ENCODE measurements at regions not wholly inside any gene's neighbourhood (a gene's known extent, or its start where the extent isn't known, plus 50 kb on each side); places are given as distances from the start of the nearest gene placed in this dataset.

- H3K27me3 ChIP-seq (ENCODE audit: low read length) = no peaks in the 10 kb centered on the region
- H3K4me2 ChIP-seq (ENCODE audit: low read depth, low read length, poor library complexity, severe bottlenecking) = no peak overlapping the region
- H3K36me3 ChIP-seq (ENCODE audit: low read length) = no peaks in the 10 kb centered on the region
- no peaks in the 10 kb centered on the region for H3K79me2 ChIP-seq (ENCODE audit: insufficient read depth, low read length)
- no peaks in the 10 kb centered on the region for H3F3A ChIP-seq (ENCODE audit: insufficient read depth)
- TF ChIP-seq, protein P1, sequence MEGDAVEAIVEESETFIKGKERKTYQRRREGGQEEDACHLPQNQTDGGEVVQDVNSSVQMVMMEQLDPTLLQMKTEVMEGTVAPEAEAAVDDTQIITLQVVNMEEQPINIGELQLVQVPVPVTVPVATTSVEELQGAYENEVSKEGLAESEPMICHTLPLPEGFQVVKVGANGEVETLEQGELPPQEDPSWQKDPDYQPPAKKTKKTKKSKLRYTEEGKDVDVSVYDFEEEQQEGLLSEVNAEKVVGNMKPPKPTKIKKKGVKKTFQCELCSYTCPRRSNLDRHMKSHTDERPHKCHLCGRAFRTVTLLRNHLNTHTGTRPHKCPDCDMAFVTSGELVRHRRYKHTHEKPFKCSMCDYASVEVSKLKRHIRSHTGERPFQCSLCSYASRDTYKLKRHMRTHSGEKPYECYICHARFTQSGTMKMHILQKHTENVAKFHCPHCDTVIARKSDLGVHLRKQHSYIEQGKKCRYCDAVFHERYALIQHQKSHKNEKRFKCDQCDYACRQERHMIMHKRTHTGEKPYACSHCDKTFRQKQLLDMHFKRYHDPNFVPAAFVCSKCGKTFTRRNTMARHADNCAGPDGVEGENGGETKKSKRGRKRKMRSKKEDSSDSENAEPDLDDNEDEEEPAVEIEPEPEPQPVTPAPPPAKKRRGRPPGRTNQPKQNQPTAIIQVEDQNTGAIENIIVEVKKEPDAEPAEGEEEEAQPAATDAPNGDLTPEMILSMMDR (IDR thresholded peaks at IDR 0.05; ENCODE audit: insufficient read depth, low read length, poor library complexity, severe bottlenecking) = no peak
- no peak for TF ChIP-seq EZH2phosphoT487 (conservative IDR thresholded peaks at IDR 0.05; ENCODE audit: low read length)
- H4K20me1 ChIP-seq (ENCODE audit: low read depth, low read length) = no peaks in the 10 kb centered on the region
- H2AFZ ChIP-seq (ENCODE audit: low read depth, low read length, severe bottlenecking) = no peak overlapping the region
- no peak overlapping the region for H3K27ac ChIP-seq (ENCODE audit: low read depth, low read length)
- no peak overlapping the region for H3K9ac ChIP-seq (ENCODE audit: low read length)
- H3K4me3 ChIP-seq (ENCODE audit: insufficient read depth, low read length, poor library complexity, severe bottlenecking) = no peak overlapping the region
- no peaks in the 10 kb centered on the region for H3K9me2 ChIP-seq (replicated peaks; ENCODE audit: insufficient read depth, low read length)
- no peaks in the 10 kb centered on the region for H3K9me3 ChIP-seq (ENCODE audit: insufficient read depth, low read length)
Measured at GRCh38 chr13:40204246-40204645, 462.2 kb downstream of the FOXO1 start.

GRCh38 chr13:40205771-40206240, 460.6 kb downstream of the FOXO1 start:
- Histone ChIP-seq H3K27ac (ENCODE audit: low read depth, low read length) (no peak overlapping the region), H3F3A (ENCODE audit: insufficient read depth) (no peaks in the 10 kb centered on the region), H3K9me3 (ENCODE audit: insufficient read depth, low read length) (no peaks in the 10 kb centered on the region), H3K27me3 (ENCODE audit: low read length) (no peaks in the 10 kb centered on the region), H4K20me1 (ENCODE audit: low read depth, low read length) (no peaks in the 10 kb centered on the region), H3K79me2 (ENCODE audit: insufficient read depth, low read length) (no peaks in the 10 kb centered on the region), H3K9ac (ENCODE audit: low read length) (no peak overlapping the region), H3K4me2 (ENCODE audit: low read depth, low read length, poor library complexity, severe bottlenecking) (no peak overlapping the region), H3K4me3 (ENCODE audit: insufficient read depth, low read length, poor library complexity, severe bottlenecking) (no peak overlapping the region), H3K9me2 (replicated peaks; ENCODE audit: insufficient read depth, low read length) (no peaks in the 10 kb centered on the region), H2AFZ (ENCODE audit: low read depth, low read length, severe bottlenecking) (no peak overlapping the region), H3K36me3 (ENCODE audit: low read length) (no peaks in the 10 kb centered on the region)
- TF ChIP-seq EZH2phosphoT487 (conservative IDR thresholded peaks at IDR 0.05; ENCODE audit: low read length) = no peak
- TF ChIP-seq, protein P1 (IDR thresholded peaks at IDR 0.05; ENCODE audit: insufficient read depth, low read length, poor library complexity, severe bottlenecking) = no peak

GRCh38 chr13:40206241-40207000, 460.0 kb downstream of the FOXO1 start:
- H3K9me2 ChIP-seq (replicated peaks; ENCODE audit: insufficient read depth, low read length) = no peaks in the 10 kb centered on the region
- no peaks in the 10 kb centered on the region for H4K20me1 ChIP-seq (ENCODE audit: low read depth, low read length)
- no peaks in the 10 kb centered on the region for H3K36me3 ChIP-seq (ENCODE audit: low read length)
- H3K9ac ChIP-seq (ENCODE audit: low read length) = no peak overlapping the region
- H3K4me3 ChIP-seq (ENCODE audit: insufficient read depth, low read length, poor library complexity, severe bottlenecking) = no peak overlapping the region
- no peaks in the 10 kb centered on the region for H3K27me3 ChIP-seq (ENCODE audit: low read length)
- TF ChIP-seq, protein P1 (IDR thresholded peaks at IDR 0.05; ENCODE audit: insufficient read depth, low read length, poor library complexity, severe bottlenecking) = no peak
- TF ChIP-seq EZH2phosphoT487 (conservative IDR thresholded peaks at IDR 0.05; ENCODE audit: low read length) = no peak
- H3K27ac ChIP-seq (ENCODE audit: low read depth, low read length) = peak overlapping the region; percentile 7; the same call in 1 of the 2 replicates
- peak overlapping the region; percentile 84 for H2AFZ ChIP-seq (ENCODE audit: low read depth, low read length, severe bottlenecking)
- no peaks in the 10 kb centered on the region for H3K79me2 ChIP-seq (ENCODE audit: insufficient read depth, low read length)
- H3K9me3 ChIP-seq (ENCODE audit: insufficient read depth, low read length) = no peaks in the 10 kb centered on the region
- H3F3A ChIP-seq (ENCODE audit: insufficient read depth) = no peaks in the 10 kb centered on the region
- peak overlapping the region; percentile 28 for H3K4me2 ChIP-seq (ENCODE audit: low read depth, low read length, poor library complexity, severe bottlenecking)

All from SU-DHL-6 (cell line).